ENCODE measurements at regions not wholly inside any gene's neighbourhood (a gene's known extent, or its start where the extent isn't known, plus 50 kb on each side); places are given as distances from the start of the nearest gene placed in this dataset.

GRCh38 chr7:97639036-97639435 is 92.8 kb upstream of the TAC1 start:
- Histone ChIP-seq H4K20me1 (ENCODE audit: insufficient read depth, low read length) (no peaks in the 10 kb centered on the region), H3F3A (ENCODE audit: insufficient read depth, low read length) (no peaks in the 10 kb centered on the region), H2AFZ (ENCODE audit: low read length) (no peak overlapping the region), H3K4me2 (ENCODE audit: low read depth, low read length) (no peak overlapping the region), H3K27ac (ENCODE audit: low read length) (no peak overlapping the region), H3K9me3 (replicated peaks; ENCODE audit: insufficient read depth, low read length) (no peaks in the 10 kb centered on the region), H3K4me1 (ENCODE audit: low read length) (no peaks in the 10 kb centered on the region), H3K27me3 (replicated peaks; ENCODE audit: insufficient read depth, low read length) (no peaks in the 10 kb centered on the region), H3K9me2 (replicated peaks; ENCODE audit: insufficient read depth, low read length) (no peaks in the 10 kb centered on the region), H3K4me3 (ENCODE audit: low read length) (no peak overlapping the region), H3K36me3 (replicated peaks; ENCODE audit: insufficient read depth, low read length) (no peaks in the 10 kb centered on the region), H3K79me2 (ENCODE audit: low read length) (no peaks in the 10 kb centered on the region), H3K9ac (ENCODE audit: low read length) (no peak overlapping the region)
- TF ChIP-seq EZH2 (optimal IDR thresholded peaks at IDR 0.05; ENCODE audit: low read depth, low read length) (no peak), EZH2phosphoT487 (IDR thresholded peaks at IDR 0.05; ENCODE audit: low read length) (no peak)
- TF ChIP-seq, protein P1, sequence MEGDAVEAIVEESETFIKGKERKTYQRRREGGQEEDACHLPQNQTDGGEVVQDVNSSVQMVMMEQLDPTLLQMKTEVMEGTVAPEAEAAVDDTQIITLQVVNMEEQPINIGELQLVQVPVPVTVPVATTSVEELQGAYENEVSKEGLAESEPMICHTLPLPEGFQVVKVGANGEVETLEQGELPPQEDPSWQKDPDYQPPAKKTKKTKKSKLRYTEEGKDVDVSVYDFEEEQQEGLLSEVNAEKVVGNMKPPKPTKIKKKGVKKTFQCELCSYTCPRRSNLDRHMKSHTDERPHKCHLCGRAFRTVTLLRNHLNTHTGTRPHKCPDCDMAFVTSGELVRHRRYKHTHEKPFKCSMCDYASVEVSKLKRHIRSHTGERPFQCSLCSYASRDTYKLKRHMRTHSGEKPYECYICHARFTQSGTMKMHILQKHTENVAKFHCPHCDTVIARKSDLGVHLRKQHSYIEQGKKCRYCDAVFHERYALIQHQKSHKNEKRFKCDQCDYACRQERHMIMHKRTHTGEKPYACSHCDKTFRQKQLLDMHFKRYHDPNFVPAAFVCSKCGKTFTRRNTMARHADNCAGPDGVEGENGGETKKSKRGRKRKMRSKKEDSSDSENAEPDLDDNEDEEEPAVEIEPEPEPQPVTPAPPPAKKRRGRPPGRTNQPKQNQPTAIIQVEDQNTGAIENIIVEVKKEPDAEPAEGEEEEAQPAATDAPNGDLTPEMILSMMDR (IDR thresholded peaks at IDR 0.05; ENCODE audit: low read length) = no peak
- no peak for DNase-seq

DNA sequence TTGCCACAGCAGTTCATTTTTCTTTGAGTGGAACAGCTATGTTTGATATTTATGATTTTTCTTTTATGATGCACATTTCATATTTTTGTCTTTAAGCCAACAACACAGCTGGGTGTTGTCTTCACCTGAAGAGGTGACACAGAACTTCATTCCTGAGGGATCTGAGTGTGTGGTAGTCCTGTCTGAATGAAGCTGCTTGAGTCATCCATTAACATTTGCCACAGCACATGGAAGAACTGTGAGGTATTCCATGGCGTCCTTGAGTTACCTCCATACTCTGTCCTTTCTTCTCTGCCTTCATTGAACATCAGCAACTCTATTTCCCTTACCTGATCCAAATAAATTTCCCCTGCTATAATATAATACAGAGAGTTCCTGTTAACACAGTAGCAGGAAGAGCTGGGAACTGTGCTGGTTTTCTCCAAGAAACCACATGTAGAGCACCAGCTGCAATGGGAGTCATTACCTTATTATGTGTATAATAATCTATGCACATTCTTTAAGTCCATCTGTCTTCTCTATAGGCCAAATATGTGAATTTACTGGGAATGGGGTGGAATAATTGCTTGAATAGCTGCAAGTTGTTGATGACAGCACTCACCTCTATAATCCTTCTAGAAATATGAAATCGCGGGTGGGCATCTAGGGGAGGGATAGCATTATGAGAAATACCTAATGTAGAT is 72.4 kb upstream of the TAC1 start:
- H3K27me3 ChIP-seq (replicated peaks; ENCODE audit: insufficient read depth, low read length) = no peaks in the 10 kb centered on the region

GRCh38 chr7:97667359-97667758 is 64.5 kb upstream of the TAC1 start:
- no peaks in the 10 kb centered on the region for H3K27me3 ChIP-seq (replicated peaks; ENCODE audit: insufficient read depth, low read length)
- no peaks in the 10 kb centered on the region for H3K36me3 ChIP-seq (replicated peaks; ENCODE audit: insufficient read depth, low read length)
- no peak overlapping the region for H2AFZ ChIP-seq (ENCODE audit: low read length)
- no peaks in the 10 kb centered on the region for H3K9me2 ChIP-seq (replicated peaks; ENCODE audit: insufficient read depth, low read length)
- no peaks in the 10 kb centered on the region for H3K4me1 ChIP-seq (ENCODE audit: low read length)
- TF ChIP-seq EZH2phosphoT487 (IDR thresholded peaks at IDR 0.05; ENCODE audit: low read length) (no peak), EZH2 (optimal IDR thresholded peaks at IDR 0.05; ENCODE audit: low read depth, low read length) (no peak)
- no peak overlapping the region for H3K4me3 ChIP-seq (ENCODE audit: low read length)
- no peaks in the 10 kb centered on the region for H4K20me1 ChIP-seq (ENCODE audit: insufficient read depth, low read length)
- H3K79me2 ChIP-seq (ENCODE audit: low read length) = no peaks in the 10 kb centered on the region
- no peaks in the 10 kb centered on the region for H3F3A ChIP-seq (ENCODE audit: insufficient read depth, low read length)
- H3K9me3 ChIP-seq (replicated peaks; ENCODE audit: insufficient read depth, low read length) = no peaks in the 10 kb centered on the region
- no peak for DNase-seq
- no peak overlapping the region for H3K9ac ChIP-seq (ENCODE audit: low read length)
- no peak overlapping the region for H3K27ac ChIP-seq (ENCODE audit: low read length)
- H3K4me2 ChIP-seq (ENCODE audit: low read depth, low read length) = no peak overlapping the region

More for the DNA sequence above, 72.4 kb upstream of the TAC1 start:
- H3K4me2 ChIP-seq (ENCODE audit: low read depth, low read length) = no peak overlapping the region
- H3K4me1 ChIP-seq (ENCODE audit: low read length) = no peaks in the 10 kb centered on the region
- H3K9me3 ChIP-seq (replicated peaks; ENCODE audit: insufficient read depth, low read length) = no peaks in the 10 kb centered on the region
- no peaks in the 10 kb centered on the region for H3F3A ChIP-seq (ENCODE audit: insufficient read depth, low read length)
- no peak overlapping the region for H3K9ac ChIP-seq (ENCODE audit: low read length)
- DNase-seq = no peak
- TF ChIP-seq, protein P1 (IDR thresholded peaks at IDR 0.05; ENCODE audit: low read length) = no peak
- no peak for TF ChIP-seq EZH2 (optimal IDR thresholded peaks at IDR 0.05; ENCODE audit: low read depth, low read length)
- TF ChIP-seq EZH2phosphoT487 (IDR thresholded peaks at IDR 0.05; ENCODE audit: low read length) = no peak
- no peak overlapping the region for H3K27ac ChIP-seq (ENCODE audit: low read length)
- no peaks in the 10 kb centered on the region for H3K36me3 ChIP-seq (replicated peaks; ENCODE audit: insufficient read depth, low read length)
- no peak overlapping the region for H3K4me3 ChIP-seq (ENCODE audit: low read length)
- no peaks in the 10 kb centered on the region for H3K79me2 ChIP-seq (ENCODE audit: low read length)
- no peaks in the 10 kb centered on the region for H4K20me1 ChIP-seq (ENCODE audit: insufficient read depth, low read length)
- H3K9me2 ChIP-seq (replicated peaks; ENCODE audit: insufficient read depth, low read length) = no peaks in the 10 kb centered on the region
- no peak overlapping the region for H2AFZ ChIP-seq (ENCODE audit: low read length)

GRCh38 chr7:97671571-97671970 is 60.3 kb upstream of the TAC1 start:
- no peak for DNase-seq
- Histone ChIP-seq H3F3A (ENCODE audit: insufficient read depth, low read length) (no peaks in the 10 kb centered on the region), H3K9ac (ENCODE audit: low read length) (no peak overlapping the region), H4K20me1 (ENCODE audit: insufficient read depth, low read length) (no peaks in the 10 kb centered on the region), H3K27me3 (replicated peaks; ENCODE audit: insufficient read depth, low read length) (no peaks in the 10 kb centered on the region), H3K36me3 (replicated peaks; ENCODE audit: insufficient read depth, low read length) (no peaks in the 10 kb centered on the region), H3K27ac (ENCODE audit: low read length) (no peak overlapping the region), H3K4me3 (ENCODE audit: low read length) (no peak overlapping the region), H2AFZ (ENCODE audit: low read length) (no peak overlapping the region), H3K4me2 (ENCODE audit: low read depth, low read length) (no peak overlapping the region), H3K9me3 (replicated peaks; ENCODE audit: insufficient read depth, low read length) (no peaks in the 10 kb centered on the region), H3K9me2 (replicated peaks; ENCODE audit: insufficient read depth, low read length) (no peaks in the 10 kb centered on the region), H3K79me2 (ENCODE audit: low read length) (no peaks in the 10 kb centered on the region), H3K4me1 (ENCODE audit: low read length) (no peaks in the 10 kb centered on the region)
- TF ChIP-seq EZH2 (optimal IDR thresholded peaks at IDR 0.05; ENCODE audit: low read depth, low read length) (no peak), EZH2phosphoT487 (IDR thresholded peaks at IDR 0.05; ENCODE audit: low read length) (no peak)
- TF ChIP-seq, protein P1 (IDR thresholded peaks at IDR 0.05; ENCODE audit: low read length) = no peak

Data from MM.1S (cell line).